Testis (tissue), 2 donors: ENCODE measurements at regions not wholly inside any gene's neighbourhood (a gene's known extent, or its start where the extent isn't known, plus 50 kb on each side); places are given as distances from the start of the nearest gene placed in this dataset.

Experiments used
- DNase-seq: peaks from one replicate; pipeline ENCODE4 v3.0.0-alpha.2; 2019
- H3K27ac ChIP-seq, 2 donors: fragments of 200-600 bp; sonication (generic); one replicate each; pipeline ENCODE4 v1.5.1; 2019
- H3K27me3 ChIP-seq: fragments of 200-600 bp; sonication (generic); one replicate; pipeline ENCODE4 v1.5.1; 2019
- H3K36me3 ChIP-seq: fragments of 200-600 bp; sonication (generic); one replicate; pipeline ENCODE4 v1.5.1; 2017; ENCODE audit warnings: low read depth; ENCODE audit errors: missing control alignments
- H3K4me1 ChIP-seq: fragments of 200-600 bp; sonication (generic); one replicate; pipeline ENCODE4 v1.5.1; 2019
- H3K4me3 ChIP-seq, 2 donors: fragments of 200-600 bp; sonication (generic); one replicate each; pipeline ENCODE4 v1.5.1; 2017 to 2019
- H3K9me3 ChIP-seq: fragments of 200-600 bp; sonication (generic); one replicate; pipeline ENCODE4 v1.5.1; 2017
- CTCF ChIP-seq, 3 experiments: fragments of 450-650 bp in 2 of 3; fragments of 200-600 bp in 1 of 3; sonication (generic) in 1 of 3; IDR thresholded peaks; one replicate each; pipeline ENCODE4 v1.5.1; 2016 to 2019; ENCODE audit warnings: antibody characterized with exemption in 3 of 3, mild to moderate bottlenecking in 2 of 3, moderate library complexity in 1 of 3
- POLR2A ChIP-seq: fragments of 450-650 bp; IDR thresholded peaks from one replicate; pipeline ENCODE4 v1.6.1; 2017; ENCODE audit warnings: antibody characterized with exemption, mild to moderate bottlenecking, moderate library complexity
- WGBS, 2 donors: methylation state at CpG; one replicate each; pipeline ENCODE4 v1.1.5; 2018; 5-methylcytosine and 5-hydroxymethylcytosine counted together
- intact Hi-C: fragments of 100-400 bp; cut with DNase I; formaldehyde crosslinking; loops from one replicate; pipeline ENCODE4 v1.15.1; 2023; ENCODE audit warnings: low total_unique reads

- H3K27ac ChIP-seq = no peak overlapping the region
- TF ChIP-seq POLR2A = no peak
- TF ChIP-seq CTCF (IDR thresholded peaks at IDR 0.05) = no peak
- H3K9me3 ChIP-seq = no peaks in the 10 kb centered on the region
- no peaks in the 10 kb centered on the region for H3K27me3 ChIP-seq
- intact Hi-C loops = no loop called here
- no peaks in the 10 kb centered on the region for H3K4me1 ChIP-seq
- no peak for DNase-seq
- no peak overlapping the region for H3K4me3 ChIP-seq
- WGBS, 2 donors = 90 to 98% methylated on average over 3 of the region's 3 CpGs
- H3K36me3 ChIP-seq = no peaks in the 10 kb centered on the region
Measured at GRCh38 chr1:10903421-10903820, 107.0 kb upstream of the CASZ1 start.

- DNase-seq = no peak
- Histone ChIP-seq H3K36me3 (no peaks in the 10 kb centered on the region), H3K4me3 (no peak overlapping the region), H3K27ac (no peak overlapping the region), H3K9me3 (no peaks in the 10 kb centered on the region), H3K4me1 (no peaks in the 10 kb centered on the region), H3K27me3 (no peaks in the 10 kb centered on the region)
- intact Hi-C loops = no loop called here
- TF ChIP-seq CTCF (IDR thresholded peaks at IDR 0.05) (no peak), POLR2A (no peak)
- 76 to 87% methylated on average over 4 to 9 of the region's 9 CpGs for WGBS, 2 donors
Measured at GRCh38 chr1:10903821-10904220, 107.4 kb upstream of the CASZ1 start.

GRCh38 chr1:10904396-10905358, 107.8 kb upstream of the TARDBP start:
- no peak for DNase-seq
- Histone ChIP-seq H3K27me3 (no peaks in the 10 kb centered on the region), H3K36me3 (no peaks in the 10 kb centered on the region), H3K4me1 (no peaks in the 10 kb centered on the region), H3K9me3 (no peaks in the 10 kb centered on the region), H3K27ac (no peak overlapping the region), H3K4me3 (no peak overlapping the region)
- WGBS, 2 donors = 79 to 82% methylated on average over 18 to 23 of the region's 23 CpGs
- intact Hi-C loops = no loop called here
- no peak for TF ChIP-seq CTCF (IDR thresholded peaks at IDR 0.05)
- TF ChIP-seq POLR2A = no peak

DNA sequence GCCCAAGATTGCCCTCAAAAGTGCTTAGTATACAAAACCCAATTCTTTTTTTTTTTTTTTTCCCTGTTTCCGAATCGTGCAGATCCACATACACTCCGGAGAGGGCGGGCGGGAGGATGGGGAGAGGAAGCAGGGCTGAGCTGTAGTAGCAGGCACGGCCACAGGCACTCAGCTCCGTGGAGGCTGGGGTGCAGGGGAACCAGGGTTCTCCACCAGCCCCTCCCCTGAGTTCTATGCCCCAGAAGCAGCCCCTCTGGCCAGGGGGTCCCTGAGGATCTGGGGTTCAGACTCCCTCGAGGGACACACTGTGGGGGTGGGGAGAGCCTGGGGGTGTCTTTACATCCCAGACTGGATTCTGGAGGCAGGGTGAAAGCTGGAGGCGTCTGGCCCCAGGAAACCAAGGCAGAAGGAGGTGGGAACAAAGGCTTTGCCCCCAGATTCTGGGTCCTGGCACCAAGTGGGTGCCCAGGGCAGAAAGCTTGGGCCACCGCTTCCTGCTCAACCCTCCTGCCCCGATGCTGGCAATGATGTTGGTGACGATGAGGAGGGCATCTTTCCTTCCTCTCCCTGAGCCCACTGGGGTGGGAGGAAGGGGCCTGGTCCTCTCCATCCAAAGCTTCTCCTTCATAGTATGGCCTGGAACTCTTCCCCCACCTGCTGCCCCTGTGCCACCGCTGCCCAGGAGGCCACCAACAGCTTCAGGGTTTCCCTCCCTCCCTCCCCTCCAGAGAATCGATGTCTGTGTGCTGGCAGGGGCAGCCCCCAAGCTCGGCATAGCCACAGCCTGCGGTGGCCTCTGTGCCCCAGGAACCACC, 106.4 kb upstream of the TARDBP start:
- no peak for TF ChIP-seq POLR2A
- TF ChIP-seq CTCF (IDR thresholded peaks at IDR 0.05) = no peak
- H3K4me1 ChIP-seq = no peaks in the 10 kb centered on the region
- H3K27me3 ChIP-seq = no peaks in the 10 kb centered on the region
- no peaks in the 10 kb centered on the region for H3K9me3 ChIP-seq
- no peak overlapping the region for H3K4me3 ChIP-seq
- DNase-seq = no peak
- H3K36me3 ChIP-seq = no peaks in the 10 kb centered on the region
- intact Hi-C loops = no loop called here
- no peak overlapping the region for H3K27ac ChIP-seq
- WGBS, 2 donors = 70 to 76% methylated on average over 11 to 16 of the region's 16 CpGs
